HFFc6 (cell line): ENCODE measurements at regions not wholly inside any gene's neighbourhood (a gene's known extent, or its start where the extent isn't known, plus 50 kb on each side); places are given as distances from the start of the nearest gene placed in this dataset.

Source experiments
- DNase-seq: peaks from one replicate; pipeline ENCODE4 v3.0.0-alpha.2; 2018
- H3K27ac Mint-ChIP-seq: 2 replicates; pipeline ENCODE4 v1.8.0; 2020; ENCODE audit warnings: mild to moderate bottlenecking, mixed read lengths
- H3K27me3 Mint-ChIP-seq: 2 replicates; pipeline ENCODE4 v1.8.0; 2021; ENCODE audit warnings: mild to moderate bottlenecking, moderate library complexity, mixed read lengths; ENCODE audit not compliant: insufficient read depth
- H3K36me3 Mint-ChIP-seq: 2 replicates; pipeline ENCODE4 v1.8.0; 2021; ENCODE audit warnings: low read depth, mixed read lengths
- H3K4me1 Mint-ChIP-seq: 2 replicates; pipeline ENCODE4 v1.8.0; 2020; ENCODE audit warnings: low read depth, mixed read lengths
- H3K4me3 Mint-ChIP-seq: 2 replicates; pipeline ENCODE4 v1.8.0; 2020; ENCODE audit warnings: mild to moderate bottlenecking, moderate library complexity, mixed read lengths
- H3K9me3 Mint-ChIP-seq: 2 replicates; pipeline ENCODE4 v1.8.0; 2020; ENCODE audit warnings: mild to moderate bottlenecking, mixed read lengths
- CTCF ChIP-seq: fragments of 200-600 bp; sonication (generic); IDR thresholded peaks from 2 replicates; pipeline ENCODE4 v1.5.0; 2021; ENCODE audit warnings: antibody characterized with exemption, mild to moderate bottlenecking

GRCh38 chr7:121560267-121560990 is 164.3 kb upstream of the FAM3C start:
- Mint-ChIP-seq H3K27ac (no peak overlapping the region), H3K9me3 (no peaks in the 10 kb centered on the region), H3K27me3 (peaks cover 4% of the 10 kb centered on the region; the same call in 1 of the 2 replicates), H3K4me1 (peaks cover 47% of the 10 kb centered on the region), H3K4me3 (no peak overlapping the region), H3K36me3 (no peaks in the 10 kb centered on the region)
- DNase-seq: no peak
- TF ChIP-seq CTCF: no peak

- Mint-ChIP-seq H3K4me3 (no peak overlapping the region), H3K4me1 (peaks cover 42% of the 10 kb centered on the region), H3K27me3 (peaks cover 4% of the 10 kb centered on the region; the same call in 1 of the 2 replicates), H3K36me3 (no peaks in the 10 kb centered on the region), H3K27ac (no peak overlapping the region), H3K9me3 (no peaks in the 10 kb centered on the region)
- TF ChIP-seq CTCF: no peak
- no peak for DNase-seq
Measured at GRCh38 chr7:121558288-121558687, 162.2 kb upstream of the FAM3C start.

- H3K27me3 Mint-ChIP-seq: peaks cover 4% of the 10 kb centered on the region; the same call in 1 of the 2 replicates
- H3K4me1 Mint-ChIP-seq: peaks cover 32% of the 10 kb centered on the region
- no peaks in the 10 kb centered on the region for H3K36me3 Mint-ChIP-seq
- no peak overlapping the region for H3K27ac Mint-ChIP-seq
- no peaks in the 10 kb centered on the region for H3K9me3 Mint-ChIP-seq
- no peak for TF ChIP-seq CTCF
- no peak for DNase-seq
- H3K4me3 Mint-ChIP-seq: no peak overlapping the region
Measured at GRCh38 chr7:121557034-121557892, 161.2 kb upstream of the FAM3C start.

GRCh38 chr7:121555558-121555957 is 159.4 kb upstream of the FAM3C start:
- no peak overlapping the region for H3K4me3 Mint-ChIP-seq
- TF ChIP-seq CTCF: no peak
- no peak overlapping the region for H3K27ac Mint-ChIP-seq
- H3K36me3 Mint-ChIP-seq: no peaks in the 10 kb centered on the region
- H3K27me3 Mint-ChIP-seq: peaks cover 4% of the 10 kb centered on the region; the same call in 1 of the 2 replicates
- no peaks in the 10 kb centered on the region for H3K9me3 Mint-ChIP-seq
- no peak for DNase-seq
- H3K4me1 Mint-ChIP-seq: peaks cover 22% of the 10 kb centered on the region; the same call in 1 of the 2 replicates

- no peak overlapping the region for H3K4me3 Mint-ChIP-seq
- peaks cover 5% of the 10 kb centered on the region; the same call in 1 of the 2 replicates for H3K36me3 Mint-ChIP-seq
- peaks cover 43% of the 10 kb centered on the region for H3K4me1 Mint-ChIP-seq
- DNase-seq: peak; percentile 62
- H3K9me3 Mint-ChIP-seq: no peaks in the 10 kb centered on the region
- peak; percentile 87 for TF ChIP-seq CTCF
- H3K27ac Mint-ChIP-seq: no peak overlapping the region
- H3K27me3 Mint-ChIP-seq: peaks cover 3% of the 10 kb centered on the region
Measured at GRCh38 chr7:121547544-121548092, 151.5 kb upstream of the FAM3C start.
